ENCODE measurements at regions not wholly inside any gene's neighbourhood (a gene's known extent, or its start where the extent isn't known, plus 50 kb on each side); places are given as distances from the start of the nearest gene placed in this dataset.

GRCh38 chr6:147817042-147817689, 308.7 kb downstream of the SAMD5 start:
- Histone ChIP-seq H3K9ac (ENCODE audit: low read length) (no peak overlapping the region), H3K27me3 (ENCODE audit: control insufficient read depth, insufficient read depth, low read length) (no peaks in the 10 kb centered on the region), H3K9me3 (ENCODE audit: control insufficient read depth, insufficient read depth, low read depth, low read length) (no peaks in the 10 kb centered on the region), H3K4me1 (ENCODE audit: control insufficient read depth, insufficient read depth, low read length) (no peaks in the 10 kb centered on the region), H3K36me3 (ENCODE audit: control insufficient read depth, insufficient read depth, low read length) (no peaks in the 10 kb centered on the region), H3K27ac (ENCODE audit: low read depth, low read length) (no peak overlapping the region), H3K4me3 (ENCODE audit: low read depth, low read length) (no peak overlapping the region)

- H3K9me3 ChIP-seq (ENCODE audit: control insufficient read depth, insufficient read depth, low read depth, low read length), result no peaks in the 10 kb centered on the region
- H3K27ac ChIP-seq (ENCODE audit: low read depth, low read length), result no peak overlapping the region
Measured at GRCh38 chr6:147820520-147820919, 312.0 kb downstream of the SAMD5 start.

GRCh38 chr6:147821295-147821897, 312.9 kb downstream of the SAMD5 start:
- Histone ChIP-seq H3K27me3 (ENCODE audit: control insufficient read depth, insufficient read depth, low read length) (no peaks in the 10 kb centered on the region), H3K36me3 (ENCODE audit: control insufficient read depth, insufficient read depth, low read length) (no peaks in the 10 kb centered on the region), H3K27ac (ENCODE audit: low read depth, low read length) (no peak overlapping the region), H3K9me3 (ENCODE audit: control insufficient read depth, insufficient read depth, low read depth, low read length) (no peaks in the 10 kb centered on the region), H3K4me1 (ENCODE audit: control insufficient read depth, insufficient read depth, low read length) (no peaks in the 10 kb centered on the region), H3K9ac (ENCODE audit: low read length) (no peak overlapping the region), H3K4me3 (ENCODE audit: low read depth, low read length) (no peak overlapping the region)

More at GRCh38 chr6:147820520-147820919, 312.0 kb downstream of the SAMD5 start:
- Histone ChIP-seq H3K9ac (ENCODE audit: low read length) (no peak overlapping the region), H3K27me3 (ENCODE audit: control insufficient read depth, insufficient read depth, low read length) (no peaks in the 10 kb centered on the region), H3K36me3 (ENCODE audit: control insufficient read depth, insufficient read depth, low read length) (no peaks in the 10 kb centered on the region), H3K4me1 (ENCODE audit: control insufficient read depth, insufficient read depth, low read length) (no peaks in the 10 kb centered on the region), H3K4me3 (ENCODE audit: low read depth, low read length) (no peak overlapping the region)

GRCh38 chr6:147823936-147824335, 315.4 kb downstream of the SAMD5 start:
- Histone ChIP-seq H3K27me3 (ENCODE audit: control insufficient read depth, insufficient read depth, low read length) (no peaks in the 10 kb centered on the region), H3K9me3 (ENCODE audit: control insufficient read depth, insufficient read depth, low read depth, low read length) (no peaks in the 10 kb centered on the region), H3K27ac (ENCODE audit: low read depth, low read length) (no peak overlapping the region), H3K9ac (ENCODE audit: low read length) (no peak overlapping the region), H3K36me3 (ENCODE audit: control insufficient read depth, insufficient read depth, low read length) (no peaks in the 10 kb centered on the region), H3K4me3 (ENCODE audit: low read depth, low read length) (no peak overlapping the region), H3K4me1 (ENCODE audit: control insufficient read depth, insufficient read depth, low read length) (no peaks in the 10 kb centered on the region)

- Histone ChIP-seq H3K27ac (ENCODE audit: low read depth, low read length) (no peak overlapping the region), H3K4me3 (ENCODE audit: low read depth, low read length) (no peak overlapping the region), H3K4me1 (ENCODE audit: control insufficient read depth, insufficient read depth, low read length) (no peaks in the 10 kb centered on the region)
Measured at GRCh38 chr6:147825848-147826247, 317.4 kb downstream of the SAMD5 start.

GRCh38 chr6:147826698-147827097, 318.2 kb downstream of the SAMD5 start:
- no peaks in the 10 kb centered on the region for H3K36me3 ChIP-seq (ENCODE audit: control insufficient read depth, insufficient read depth, low read length)
- no peaks in the 10 kb centered on the region for H3K9me3 ChIP-seq (ENCODE audit: control insufficient read depth, insufficient read depth, low read depth, low read length)
- no peak overlapping the region for H3K27ac ChIP-seq (ENCODE audit: low read depth, low read length)
- no peaks in the 10 kb centered on the region for H3K27me3 ChIP-seq (ENCODE audit: control insufficient read depth, insufficient read depth, low read length)
- H3K4me3 ChIP-seq (ENCODE audit: low read depth, low read length), result no peak overlapping the region
- no peaks in the 10 kb centered on the region for H3K4me1 ChIP-seq (ENCODE audit: control insufficient read depth, insufficient read depth, low read length)
- H3K9ac ChIP-seq (ENCODE audit: low read length), result no peak overlapping the region

More at GRCh38 chr6:147825848-147826247, 317.4 kb downstream of the SAMD5 start:
- H3K9ac ChIP-seq (ENCODE audit: low read length), result no peak overlapping the region
- H3K36me3 ChIP-seq (ENCODE audit: control insufficient read depth, insufficient read depth, low read length), result no peaks in the 10 kb centered on the region
- no peaks in the 10 kb centered on the region for H3K9me3 ChIP-seq (ENCODE audit: control insufficient read depth, insufficient read depth, low read depth, low read length)
- no peaks in the 10 kb centered on the region for H3K27me3 ChIP-seq (ENCODE audit: control insufficient read depth, insufficient read depth, low read length)

- no peak overlapping the region for H3K9ac ChIP-seq (ENCODE audit: low read length)
- H3K4me3 ChIP-seq (ENCODE audit: low read depth, low read length), result no peak overlapping the region
- no peaks in the 10 kb centered on the region for H3K4me1 ChIP-seq (ENCODE audit: control insufficient read depth, insufficient read depth, low read length)
- H3K27me3 ChIP-seq (ENCODE audit: control insufficient read depth, insufficient read depth, low read length), result no peaks in the 10 kb centered on the region
- H3K9me3 ChIP-seq (ENCODE audit: control insufficient read depth, insufficient read depth, low read depth, low read length), result no peaks in the 10 kb centered on the region
- H3K27ac ChIP-seq (ENCODE audit: low read depth, low read length), result no peak overlapping the region
- no peaks in the 10 kb centered on the region for H3K36me3 ChIP-seq (ENCODE audit: control insufficient read depth, insufficient read depth, low read length)
Measured at GRCh38 chr6:147829418-147829817, 320.9 kb downstream of the SAMD5 start.

GRCh38 chr6:147829835-147830234, 321.3 kb downstream of the SAMD5 start:
- H3K9ac ChIP-seq (ENCODE audit: low read length), result no peak overlapping the region
- H3K36me3 ChIP-seq (ENCODE audit: control insufficient read depth, insufficient read depth, low read length), result no peaks in the 10 kb centered on the region
- no peaks in the 10 kb centered on the region for H3K4me1 ChIP-seq (ENCODE audit: control insufficient read depth, insufficient read depth, low read length)
- no peak overlapping the region for H3K27ac ChIP-seq (ENCODE audit: low read depth, low read length)
- H3K9me3 ChIP-seq (ENCODE audit: control insufficient read depth, insufficient read depth, low read depth, low read length), result no peaks in the 10 kb centered on the region
- no peak overlapping the region for H3K4me3 ChIP-seq (ENCODE audit: low read depth, low read length)
- H3K27me3 ChIP-seq (ENCODE audit: control insufficient read depth, insufficient read depth, low read length), result no peaks in the 10 kb centered on the region

- Histone ChIP-seq H3K4me3 (ENCODE audit: low read depth, low read length) (no peak overlapping the region), H3K9ac (ENCODE audit: low read length) (no peak overlapping the region), H3K4me1 (ENCODE audit: control insufficient read depth, insufficient read depth, low read length) (no peaks in the 10 kb centered on the region), H3K27me3 (ENCODE audit: control insufficient read depth, insufficient read depth, low read length) (no peaks in the 10 kb centered on the region), H3K27ac (ENCODE audit: low read depth, low read length) (no peak overlapping the region), H3K9me3 (ENCODE audit: control insufficient read depth, insufficient read depth, low read depth, low read length) (no peaks in the 10 kb centered on the region), H3K36me3 (ENCODE audit: control insufficient read depth, insufficient read depth, low read length) (no peaks in the 10 kb centered on the region)
Measured at GRCh38 chr6:147831356-147831755, 322.9 kb downstream of the SAMD5 start.

GRCh38 chr6:147833607-147834006, 325.1 kb downstream of the SAMD5 start:
- Histone ChIP-seq H3K36me3 (ENCODE audit: control insufficient read depth, insufficient read depth, low read length) (no peaks in the 10 kb centered on the region), H3K27ac (ENCODE audit: low read depth, low read length) (no peak overlapping the region), H3K4me3 (ENCODE audit: low read depth, low read length) (no peak overlapping the region), H3K9ac (ENCODE audit: low read length) (no peak overlapping the region), H3K27me3 (ENCODE audit: control insufficient read depth, insufficient read depth, low read length) (no peaks in the 10 kb centered on the region), H3K9me3 (ENCODE audit: control insufficient read depth, insufficient read depth, low read depth, low read length) (no peaks in the 10 kb centered on the region), H3K4me1 (ENCODE audit: control insufficient read depth, insufficient read depth, low read length) (no peaks in the 10 kb centered on the region)

GRCh38 chr6:147834084-147834776, 325.7 kb downstream of the SAMD5 start:
- H3K4me3 ChIP-seq (ENCODE audit: low read depth, low read length), result no peak overlapping the region
- H3K9me3 ChIP-seq (ENCODE audit: control insufficient read depth, insufficient read depth, low read depth, low read length), result no peaks in the 10 kb centered on the region
- H3K9ac ChIP-seq (ENCODE audit: low read length), result no peak overlapping the region
- H3K4me1 ChIP-seq (ENCODE audit: control insufficient read depth, insufficient read depth, low read length), result no peaks in the 10 kb centered on the region
- H3K27ac ChIP-seq (ENCODE audit: low read depth, low read length), result no peak overlapping the region
- H3K27me3 ChIP-seq (ENCODE audit: control insufficient read depth, insufficient read depth, low read length), result no peaks in the 10 kb centered on the region
- H3K36me3 ChIP-seq (ENCODE audit: control insufficient read depth, insufficient read depth, low read length), result no peaks in the 10 kb centered on the region
